Gastroesophageal sphincter (tissue), 3 donors: ENCODE measurements at regions not wholly inside any gene's neighbourhood (a gene's known extent, or its start where the extent isn't known, plus 50 kb on each side); places are given as distances from the start of the nearest gene placed in this dataset.

Source experiments
- CTCF ChIP-seq, 4 experiments: fragments of 200-600 bp in 2 of 4; fragments of 450-650 bp in 2 of 4; sonication (generic) in 1 of 4; IDR thresholded peaks; one replicate each; pipeline ENCODE4 v1.5.1; 2017 to 2019; ENCODE audit warnings: antibody characterized with exemption in 4 of 4, mild to moderate bottlenecking in 2 of 4, moderate library complexity in 2 of 4
- EP300 ChIP-seq: sonication (generic); formaldehyde crosslinking; IDR thresholded peaks from one replicate; pipeline ENCODE4 v1.6.1; 2017; ENCODE audit warnings: antibody characterized with exemption, mild to moderate bottlenecking
- POLR2A ChIP-seq, 2 donors: fragments of 450-650 bp; IDR thresholded peaks; one replicate each; pipeline ENCODE4 v1.6.1; 2017; ENCODE audit warnings: antibody characterized with exemption in 2 of 2, mild to moderate bottlenecking in 2 of 2, moderate library complexity in 1 of 2

GRCh38 chr5:62137628-62138027 is 168.4 kb upstream of the KIF2A start:
- TF ChIP-seq POLR2A (IDR thresholded peaks at IDR 0.05) (no peak), CTCF (IDR thresholded peaks at IDR 0.05) (no peak), EP300 (no peak)
